Glutamatergic neuron (in vitro differentiated cells): ENCODE measurements at regions not wholly inside any gene's neighbourhood (a gene's known extent, or its start where the extent isn't known, plus 50 kb on each side); places are given as distances from the start of the nearest gene placed in this dataset.

Source experiments
- DNase-seq: peaks from one replicate; pipeline ENCODE4 v3.0.0; 2022
- H3K27ac Mint-ChIP-seq: one replicate; pipeline ENCODE4 v1.8.0; 2020; ENCODE audit warnings: mild to moderate bottlenecking, mixed read lengths, inconsistent platforms; ENCODE audit not compliant: unreplicated experiment
- H3K27me3 Mint-ChIP-seq: one replicate; pipeline ENCODE4 v1.8.0; 2020; ENCODE audit warnings: mild to moderate bottlenecking, moderate library complexity, mixed read lengths, inconsistent platforms; ENCODE audit not compliant: unreplicated experiment
- H3K36me3 Mint-ChIP-seq: one replicate; pipeline ENCODE4 v1.8.0; 2020; ENCODE audit warnings: mild to moderate bottlenecking, mixed read lengths, inconsistent platforms; ENCODE audit not compliant: unreplicated experiment
- H3K4me1 Mint-ChIP-seq: one replicate; pipeline ENCODE4 v1.8.0; 2020; ENCODE audit warnings: mild to moderate bottlenecking, low read depth, mixed read lengths, inconsistent platforms; ENCODE audit not compliant: unreplicated experiment
- H3K4me3 Mint-ChIP-seq: one replicate; pipeline ENCODE4 v1.8.0; 2020; ENCODE audit warnings: mild to moderate bottlenecking, mixed read lengths, inconsistent platforms; ENCODE audit not compliant: unreplicated experiment
- H3K9me3 Mint-ChIP-seq: one replicate; pipeline ENCODE4 v1.8.0; 2020; ENCODE audit warnings: mild to moderate bottlenecking, moderate library complexity, mixed read lengths, inconsistent platforms; ENCODE audit not compliant: unreplicated experiment
- CTCF ChIP-seq: fragments of 200-600 bp; sonication (generic); IDR thresholded peaks from one replicate; pipeline ENCODE4 v1.5.0; 2021; ENCODE audit not compliant: partially characterized antibody, unreplicated experiment

DNA sequence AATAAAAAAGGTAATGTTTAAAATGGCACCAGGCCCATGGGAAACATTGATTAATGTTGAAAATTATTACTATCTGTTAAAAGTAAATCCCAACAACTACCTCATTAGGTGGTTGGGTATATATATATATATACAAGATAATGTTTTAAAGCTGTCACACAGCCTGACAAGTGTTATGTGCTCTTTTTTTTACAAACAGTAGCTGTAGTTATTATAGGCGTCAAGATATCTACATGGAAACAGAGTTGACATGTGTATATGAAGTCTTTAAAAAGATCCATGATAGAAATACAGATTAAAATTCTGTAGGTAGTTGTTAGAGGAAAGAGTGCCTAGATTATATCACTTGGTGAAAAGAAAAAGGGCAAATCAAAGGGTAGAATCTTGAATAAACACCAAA is 279.9 kb downstream of the SLITRK6 start:
- Mint-ChIP-seq H3K9me3 (no peaks in the 10 kb centered on the region), H3K4me3 (no peak overlapping the region), H3K4me1 (peaks cover 6% of the 10 kb centered on the region), H3K36me3 (no peaks in the 10 kb centered on the region), H3K27me3 (peaks cover 2% of the 10 kb centered on the region), H3K27ac (no peak overlapping the region)
- DNase-seq, result no peak
- TF ChIP-seq CTCF, result no peak

- Mint-ChIP-seq H3K27ac (no peak overlapping the region), H3K4me3 (no peak overlapping the region), H3K4me1 (no peaks in the 10 kb centered on the region)
These were observed 286.8 kb downstream of the SLITRK6 start for GRCh38 chr13:85512421-85512820.

DNA sequence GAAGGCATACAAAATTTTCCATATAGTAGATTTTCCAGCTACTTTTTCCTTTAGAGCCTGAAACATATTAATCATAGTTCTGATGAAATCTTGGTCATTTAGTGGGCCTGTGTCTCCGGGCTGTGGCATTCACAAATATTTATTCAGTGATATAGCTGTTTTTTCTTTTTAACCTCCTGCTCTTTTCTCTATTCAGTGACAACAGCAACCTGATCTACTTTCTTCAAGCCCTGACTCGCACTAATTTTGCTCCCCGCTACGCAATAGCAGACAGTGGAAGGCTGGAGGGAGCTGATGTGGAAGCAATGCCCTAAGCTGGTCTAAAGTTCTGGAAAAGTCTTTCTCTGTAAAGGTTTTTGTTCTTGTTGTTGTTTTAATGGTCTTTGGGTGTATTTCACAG is 289.7 kb downstream of the SLITRK6 start:
- Mint-ChIP-seq H3K36me3 (no peaks in the 10 kb centered on the region), H3K4me1 (no peaks in the 10 kb centered on the region), H3K4me3 (no peak overlapping the region), H3K27ac (no peak overlapping the region), H3K27me3 (no peaks in the 10 kb centered on the region), H3K9me3 (no peaks in the 10 kb centered on the region)
- no peak for TF ChIP-seq CTCF
- DNase-seq, result no peak

More at GRCh38 chr13:85512421-85512820, 286.8 kb downstream of the SLITRK6 start:
- Mint-ChIP-seq H3K27me3 (peaks cover 2% of the 10 kb centered on the region), H3K36me3 (no peaks in the 10 kb centered on the region), H3K9me3 (no peaks in the 10 kb centered on the region)
- DNase-seq, result no peak
- TF ChIP-seq CTCF, result no peak

GRCh38 chr13:85508683-85509329 is 290.4 kb downstream of the SLITRK6 start:
- Mint-ChIP-seq H3K4me1 (no peaks in the 10 kb centered on the region), H3K27ac (no peak overlapping the region), H3K36me3 (no peaks in the 10 kb centered on the region), H3K4me3 (no peak overlapping the region), H3K27me3 (no peaks in the 10 kb centered on the region), H3K9me3 (no peaks in the 10 kb centered on the region)
- no peak for DNase-seq
- no peak for TF ChIP-seq CTCF

DNA sequence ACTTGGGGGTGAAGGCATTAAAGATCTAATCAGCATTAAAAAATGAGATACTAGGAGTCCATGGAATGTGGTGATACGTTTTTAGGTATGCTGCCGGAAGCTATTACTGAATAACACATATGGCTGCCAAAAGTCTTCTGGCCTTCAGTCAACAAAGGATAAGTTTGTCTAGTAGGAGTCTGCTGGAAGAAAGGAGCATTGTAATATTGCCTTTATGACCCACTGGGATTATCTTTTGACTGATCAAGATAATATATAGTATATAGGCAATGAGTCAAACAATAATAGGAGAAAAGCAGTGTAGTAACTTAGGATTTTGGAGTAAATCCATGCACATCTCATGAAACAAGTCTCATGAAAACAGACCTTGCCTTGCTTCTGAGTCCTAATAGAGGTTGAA is 295.4 kb downstream of the SLITRK6 start:
- no peak for DNase-seq
- H3K4me1 Mint-ChIP-seq, result no peaks in the 10 kb centered on the region
- no peaks in the 10 kb centered on the region for H3K36me3 Mint-ChIP-seq
- no peak overlapping the region for H3K27ac Mint-ChIP-seq
- no peak for TF ChIP-seq CTCF
- H3K9me3 Mint-ChIP-seq, result peaks cover 2% of the 10 kb centered on the region
- no peak overlapping the region for H3K4me3 Mint-ChIP-seq
- no peaks in the 10 kb centered on the region for H3K27me3 Mint-ChIP-seq
